Parathyroid adenoma (tissue), 2 donors: ENCODE measurements at regions not wholly inside any gene's neighbourhood (a gene's known extent, or its start where the extent isn't known, plus 50 kb on each side); places are given as distances from the start of the nearest gene placed in this dataset.

Experiments used
- H2AFZ ChIP-seq: fragments of 300-600 bp; sonication (generic); one replicate; pipeline ENCODE4 v1.7.0; 2017; ENCODE audit warnings: antibody characterized with exemption, mild to moderate bottlenecking
- H3K27ac ChIP-seq: fragments of 300-600 bp; sonication (generic); one replicate; pipeline ENCODE4 v1.7.0; 2017
- H3K27me3 ChIP-seq: fragments of 300-600 bp; sonication (generic); one replicate; pipeline ENCODE4 v1.7.0; 2017; ENCODE audit warnings: low read length; ENCODE audit not compliant: control insufficient read depth, insufficient read depth
- H3K36me3 ChIP-seq: fragments of 300-600 bp; sonication (generic); one replicate; pipeline ENCODE4 v1.7.0; 2017; ENCODE audit warnings: low read length; ENCODE audit not compliant: control insufficient read depth, insufficient read depth
- H3K4me1 ChIP-seq: fragments of 300-600 bp; sonication (generic); one replicate; pipeline ENCODE4 v1.7.0; 2017; ENCODE audit warnings: control low read depth
- H3K4me2 ChIP-seq: fragments of 300-600 bp; sonication (generic); one replicate; pipeline ENCODE4 v1.7.0; 2017; ENCODE audit warnings: low read length
- H3K4me3 ChIP-seq: fragments of 300-600 bp; sonication (generic); one replicate; pipeline ENCODE4 v1.7.0; 2017; ENCODE audit warnings: low read depth, low read length
- H3K79me2 ChIP-seq: fragments of 300-600 bp; sonication (generic); one replicate; pipeline ENCODE4 v1.7.0; 2017; ENCODE audit warnings: control low read depth
- H3K9ac ChIP-seq: fragments of 300-600 bp; sonication (generic); one replicate; pipeline ENCODE4 v1.7.0; 2017; ENCODE audit warnings: mild to moderate bottlenecking
- H3K9me3 ChIP-seq: fragments of 300-600 bp; sonication (generic); one replicate; pipeline ENCODE4 v1.7.0; 2017; ENCODE audit warnings: low read length; ENCODE audit not compliant: control insufficient read depth
- TF ChIP-seq, protein P1 (sequence below): fragments of 300-600 bp; sonication (generic); IDR thresholded peaks from one replicate; pipeline ENCODE4 v1.7.0; 2017; ENCODE audit warnings: antibody characterized with exemption, mild to moderate bottlenecking
- donor health status: primary hyperparathyroidism.

DNA sequence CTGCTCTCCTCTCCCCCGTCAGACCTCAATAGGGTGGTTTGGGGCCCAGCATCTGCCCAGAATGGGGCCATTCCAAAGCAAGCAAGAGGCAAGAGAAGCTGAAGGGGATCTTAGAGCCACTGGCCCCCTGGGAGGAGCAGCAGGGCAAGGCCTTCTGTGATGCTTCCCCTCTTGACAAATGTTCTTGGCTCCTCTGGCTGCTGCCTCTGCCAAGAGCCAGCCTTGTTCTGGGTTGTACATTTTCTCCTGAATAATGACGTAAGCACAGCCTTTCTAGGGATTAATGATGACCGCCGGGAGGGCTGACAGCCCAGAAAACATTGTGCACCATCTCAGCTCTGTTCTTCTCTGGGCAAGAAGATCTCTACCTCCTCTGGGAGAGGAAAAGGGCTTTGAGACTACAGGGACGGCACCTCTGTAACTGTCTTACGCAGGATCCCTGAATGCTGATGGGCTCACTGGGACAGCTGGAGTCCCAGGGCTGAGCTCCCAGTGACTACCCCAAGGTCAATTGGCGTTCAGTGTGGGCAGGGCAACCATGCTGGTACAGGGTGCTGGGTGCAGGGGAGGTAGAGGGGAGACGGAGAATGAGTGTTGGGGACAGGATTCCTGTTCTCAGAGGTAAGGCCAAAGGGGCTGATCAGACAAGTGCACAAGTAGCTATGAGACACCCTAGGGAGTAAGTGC, 253.3 kb downstream of the FAM43A start:
- Histone ChIP-seq H3K9me3 (no peaks in the 10 kb centered on the region), H2AFZ (peak overlapping the region; percentile 17), H3K4me2 (no peak overlapping the region), H3K4me3 (no peak overlapping the region), H3K4me1 (peaks cover 47% of the 10 kb centered on the region), H3K27me3 (no peaks in the 10 kb centered on the region), H3K79me2 (no peaks in the 10 kb centered on the region), H3K27ac (no peak overlapping the region), H3K36me3 (no peaks in the 10 kb centered on the region), H3K9ac (no peak overlapping the region)
- TF ChIP-seq, protein P1, sequence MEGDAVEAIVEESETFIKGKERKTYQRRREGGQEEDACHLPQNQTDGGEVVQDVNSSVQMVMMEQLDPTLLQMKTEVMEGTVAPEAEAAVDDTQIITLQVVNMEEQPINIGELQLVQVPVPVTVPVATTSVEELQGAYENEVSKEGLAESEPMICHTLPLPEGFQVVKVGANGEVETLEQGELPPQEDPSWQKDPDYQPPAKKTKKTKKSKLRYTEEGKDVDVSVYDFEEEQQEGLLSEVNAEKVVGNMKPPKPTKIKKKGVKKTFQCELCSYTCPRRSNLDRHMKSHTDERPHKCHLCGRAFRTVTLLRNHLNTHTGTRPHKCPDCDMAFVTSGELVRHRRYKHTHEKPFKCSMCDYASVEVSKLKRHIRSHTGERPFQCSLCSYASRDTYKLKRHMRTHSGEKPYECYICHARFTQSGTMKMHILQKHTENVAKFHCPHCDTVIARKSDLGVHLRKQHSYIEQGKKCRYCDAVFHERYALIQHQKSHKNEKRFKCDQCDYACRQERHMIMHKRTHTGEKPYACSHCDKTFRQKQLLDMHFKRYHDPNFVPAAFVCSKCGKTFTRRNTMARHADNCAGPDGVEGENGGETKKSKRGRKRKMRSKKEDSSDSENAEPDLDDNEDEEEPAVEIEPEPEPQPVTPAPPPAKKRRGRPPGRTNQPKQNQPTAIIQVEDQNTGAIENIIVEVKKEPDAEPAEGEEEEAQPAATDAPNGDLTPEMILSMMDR: no peak

DNA sequence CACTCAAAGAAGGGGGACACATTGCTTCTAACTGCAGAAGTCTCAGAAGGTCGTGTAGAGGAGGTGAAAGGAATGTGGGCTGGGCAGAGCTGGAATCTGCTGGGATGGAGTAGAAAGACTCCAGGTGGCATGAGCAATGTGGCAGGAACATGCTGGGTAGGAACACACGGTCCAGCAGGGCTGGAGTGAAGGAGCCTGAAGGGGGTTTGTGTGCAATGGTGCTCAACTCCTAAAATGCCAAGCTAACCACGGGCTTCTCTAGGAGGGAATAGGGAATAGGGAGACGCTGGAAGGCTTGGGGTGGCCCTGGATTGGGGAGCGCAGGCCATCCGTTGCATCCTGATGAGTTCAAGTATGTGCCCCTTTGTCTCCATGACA, 253.8 kb downstream of the FAM43A start:
- no peaks in the 10 kb centered on the region for H3K27me3 ChIP-seq
- H3K79me2 ChIP-seq: no peaks in the 10 kb centered on the region
- H3K4me2 ChIP-seq: no peak overlapping the region
- no peak overlapping the region for H3K9ac ChIP-seq
- H3K27ac ChIP-seq: no peak overlapping the region
- H3K4me3 ChIP-seq: no peak overlapping the region
- TF ChIP-seq, protein P1: no peak
- H3K9me3 ChIP-seq: no peaks in the 10 kb centered on the region
- peak overlapping the region; percentile 17 for H2AFZ ChIP-seq
- H3K36me3 ChIP-seq: no peaks in the 10 kb centered on the region
- H3K4me1 ChIP-seq: peaks cover 43% of the 10 kb centered on the region

DNA sequence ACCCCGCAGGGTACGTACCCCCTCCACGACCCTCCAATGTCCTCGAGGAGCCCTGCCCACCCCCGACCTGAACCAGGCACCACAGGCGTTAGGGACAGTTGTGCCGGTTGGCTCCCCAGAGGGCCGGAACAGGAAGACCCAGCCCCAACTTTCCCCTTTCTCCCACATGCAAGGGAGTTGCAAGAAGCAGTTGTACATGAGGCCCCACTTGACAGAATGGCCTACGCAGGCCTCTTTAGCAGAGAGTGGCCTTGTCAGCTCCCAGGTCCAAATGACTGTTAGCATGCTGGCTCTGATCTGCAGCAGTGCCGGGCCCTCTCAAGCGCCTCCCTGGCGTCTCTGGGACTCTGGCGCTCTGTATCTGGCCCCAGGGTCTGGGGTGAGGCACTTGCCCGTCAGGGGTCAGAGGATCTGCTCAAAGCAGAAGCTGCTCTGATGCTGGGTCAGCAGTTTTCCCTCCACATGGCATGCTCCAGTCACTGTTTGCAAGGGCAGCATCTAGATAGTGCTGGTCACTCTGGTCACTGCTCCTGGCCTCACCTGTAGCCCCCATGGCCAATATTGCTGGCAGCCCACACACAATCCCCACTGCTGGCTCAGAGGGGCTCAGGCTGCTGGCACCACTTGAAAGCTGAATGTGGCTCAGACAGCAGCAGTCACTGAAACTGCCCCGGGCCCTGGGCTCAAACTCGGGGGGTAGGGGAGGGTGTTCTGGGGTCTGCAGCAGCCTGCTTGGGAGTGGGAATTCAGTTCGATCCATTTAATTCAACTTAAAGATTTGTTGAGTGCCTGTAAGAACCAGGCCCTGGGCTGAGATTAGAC, 254.5 kb downstream of the FAM43A start:
- H3K9me3 ChIP-seq: no peaks in the 10 kb centered on the region
- H3K79me2 ChIP-seq: no peaks in the 10 kb centered on the region
- H3K27me3 ChIP-seq: no peaks in the 10 kb centered on the region
- peaks cover 36% of the 10 kb centered on the region for H3K4me1 ChIP-seq
- peak overlapping the region; percentile 78 for H2AFZ ChIP-seq
- peak overlapping the region; percentile 3 for H3K4me2 ChIP-seq
- no peak overlapping the region for H3K9ac ChIP-seq
- peak overlapping the region; percentile 45 for H3K27ac ChIP-seq
- no peaks in the 10 kb centered on the region for H3K36me3 ChIP-seq
- H3K4me3 ChIP-seq: no peak overlapping the region
- TF ChIP-seq, protein P1: no peak

DNA sequence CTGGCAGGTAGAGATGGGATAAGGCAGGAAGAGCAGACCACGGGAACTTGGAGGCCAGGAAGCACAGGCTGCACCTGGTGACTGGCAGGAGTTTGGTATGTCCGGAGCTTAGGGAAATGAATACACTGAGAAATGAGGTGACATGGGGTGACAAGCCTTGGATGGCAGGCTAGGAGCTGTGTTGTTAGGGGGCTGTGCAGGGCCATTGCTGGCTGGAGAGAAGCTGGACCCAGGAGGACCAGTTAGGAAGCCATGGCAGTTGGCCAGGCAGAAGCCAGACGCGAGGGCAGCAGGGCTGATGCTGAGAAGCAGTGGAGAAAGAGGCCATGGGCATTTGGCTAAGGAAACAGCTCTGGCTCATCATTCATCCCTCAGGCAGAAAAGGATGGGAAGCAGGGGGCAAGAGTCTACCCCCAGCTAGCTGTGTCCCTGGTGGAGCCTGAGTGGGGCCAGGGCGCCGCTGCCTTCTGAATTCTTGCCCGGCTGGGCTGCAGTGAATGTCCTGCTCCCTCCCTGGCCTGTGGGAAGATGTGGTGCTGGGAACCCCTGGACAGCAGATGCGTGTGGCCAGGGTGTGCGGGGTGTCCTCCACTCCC, 255.8 kb downstream of the FAM43A start:
- H3K36me3 ChIP-seq: no peaks in the 10 kb centered on the region
- TF ChIP-seq, protein P1: no peak
- H3K9ac ChIP-seq: no peak overlapping the region
- H3K4me2 ChIP-seq: no peak overlapping the region
- H2AFZ ChIP-seq: peak overlapping the region; percentile 48
- peaks cover 25% of the 10 kb centered on the region for H3K4me1 ChIP-seq
- H3K4me3 ChIP-seq: no peak overlapping the region
- no peaks in the 10 kb centered on the region for H3K9me3 ChIP-seq
- H3K27me3 ChIP-seq: no peaks in the 10 kb centered on the region
- H3K27ac ChIP-seq: no peak overlapping the region
- H3K79me2 ChIP-seq: no peaks in the 10 kb centered on the region
